22Rv1 (cell line): ENCODE measurements at regions not wholly inside any gene's neighbourhood (a gene's known extent, or its start where the extent isn't known, plus 50 kb on each side); places are given as distances from the start of the nearest gene placed in this dataset.
A peak's percentile ranks its signal among the peaks of the same experiment; 100 is the strongest.

Experiments used
- CTCF ChIP-seq: fragments of 450-650 bp; IDR thresholded peaks from 2 replicates; pipeline ENCODE4 v1.5.1; 2017; ENCODE audit warnings: mild to moderate bottlenecking
- ZFX ChIP-seq: fragments of 450-650 bp; IDR thresholded peaks from 2 replicates; pipeline ENCODE4 v1.6.1; 2017; ENCODE audit warnings: antibody characterized with exemption, borderline replicate concordance

- TF ChIP-seq CTCF (peak; percentile 73), ZFX (no peak)
Measured at GRCh38 chrY:6811633-6812032, 98.9 kb upstream of the TBL1Y start.
